MM.1S (cell line): ENCODE measurements at regions not wholly inside any gene's neighbourhood (a gene's known extent, or its start where the extent isn't known, plus 50 kb on each side); places are given as distances from the start of the nearest gene placed in this dataset.

Source experiments
- DNase-seq: peaks from one replicate; pipeline ENCODE4 v3.0.0-alpha.2; 2015
- H2AFZ ChIP-seq: fragments of 300-600 bp; sonication (generic); 2 replicates; pipeline ENCODE4 v1.6.0; 2016; ENCODE audit warnings: antibody characterized with exemption, low read length
- H3F3A ChIP-seq: fragments of 300-600 bp; sonication (generic); 2 replicates; pipeline ENCODE4 v1.6.1; 2016; ENCODE audit warnings: mild to moderate bottlenecking, antibody characterized with exemption, low read length, moderate library complexity, mixed read lengths; ENCODE audit not compliant: insufficient read depth
- H3K27ac ChIP-seq: fragments of 300-600 bp; sonication (generic); 2 replicates; pipeline ENCODE4 v1.5.1; 2016; ENCODE audit warnings: mild to moderate bottlenecking, low read length
- H3K27me3 ChIP-seq: fragments of 300-600 bp; sonication (generic); replicated peaks from 2 replicates; pipeline ENCODE4 v1.6.0; 2016; ENCODE audit warnings: low read length; ENCODE audit not compliant: insufficient read depth
- H3K36me3 ChIP-seq: fragments of 300-600 bp; sonication (generic); replicated peaks from 2 replicates; pipeline ENCODE4 v1.6.1; 2016; ENCODE audit warnings: mild to moderate bottlenecking, low read length, mixed read lengths; ENCODE audit not compliant: insufficient read depth
- H3K4me1 ChIP-seq: fragments of 300-600 bp; sonication (generic); 2 replicates; pipeline ENCODE4 v1.6.1; 2016; ENCODE audit warnings: low read length, mixed read lengths
- H3K4me2 ChIP-seq: fragments of 300-600 bp; sonication (generic); 2 replicates; pipeline ENCODE4 v1.6.0; 2016; ENCODE audit warnings: low read depth, low read length
- H3K4me3 ChIP-seq: fragments of 300-600 bp; sonication (generic); 2 replicates; pipeline ENCODE4 v1.5.1; 2016; ENCODE audit warnings: low read length, mixed read lengths
- H3K79me2 ChIP-seq: fragments of 300-600 bp; sonication (generic); 2 replicates; pipeline ENCODE4 v1.6.1; 2016; ENCODE audit warnings: mixed run types, low read length, mixed read lengths
- H3K9ac ChIP-seq: fragments of 300-600 bp; sonication (generic); 2 replicates; pipeline ENCODE4 v1.6.1; 2016; ENCODE audit warnings: low read length, mixed read lengths
- H3K9me2 ChIP-seq: fragments of 300-600 bp; sonication (generic); replicated peaks from 2 replicates; pipeline ENCODE4 v1.6.1; 2016; ENCODE audit warnings: mild to moderate bottlenecking, low read length, mixed read lengths; ENCODE audit not compliant: insufficient read depth
- H3K9me3 ChIP-seq: fragments of 300-600 bp; sonication (generic); replicated peaks from 2 replicates; pipeline ENCODE4 v1.6.1; 2016; ENCODE audit warnings: mild to moderate bottlenecking, low read length, mixed read lengths; ENCODE audit not compliant: insufficient read depth
- H4K20me1 ChIP-seq: fragments of 300-600 bp; sonication (generic); 2 replicates; pipeline ENCODE4 v1.6.1; 2016; ENCODE audit warnings: mild to moderate bottlenecking, low read length, moderate library complexity, mixed read lengths; ENCODE audit not compliant: insufficient read depth
- CTCF ChIP-seq: fragments of 300-600 bp; sonication (generic); IDR thresholded peaks from 2 replicates; pipeline ENCODE4 v1.5.1; 2016; ENCODE audit warnings: antibody characterized with exemption, low read length, mixed read lengths
- EZH2 ChIP-seq: fragments of 300-600 bp; sonication (generic); optimal IDR thresholded peaks from 2 replicates; pipeline ENCODE3; 2017; ENCODE audit warnings: low read depth, mild to moderate bottlenecking, antibody characterized with exemption, low read length, mixed read lengths
- EZH2phosphoT487 ChIP-seq: fragments of 300-600 bp; sonication (generic); IDR thresholded peaks from 2 replicates; pipeline ENCODE4 v1.6.1; 2018; ENCODE audit warnings: antibody characterized with exemption, low read length

- Histone ChIP-seq H3K27me3 (no peaks in the 10 kb centered on the region), H2AFZ (no peak overlapping the region), H3K4me3 (no peak overlapping the region), H3K36me3 (no peaks in the 10 kb centered on the region), H3F3A (no peaks in the 10 kb centered on the region), H3K9ac (no peak overlapping the region), H3K9me3 (no peaks in the 10 kb centered on the region), H3K79me2 (no peaks in the 10 kb centered on the region), H3K27ac (no peak overlapping the region), H3K9me2 (no peaks in the 10 kb centered on the region), H4K20me1 (no peaks in the 10 kb centered on the region), H3K4me2 (no peak overlapping the region), H3K4me1 (no peaks in the 10 kb centered on the region)
- no peak for DNase-seq
- TF ChIP-seq EZH2 (no peak), CTCF (no peak), EZH2phosphoT487 (no peak)
These were observed 334.6 kb downstream of the GABRB3 start for GRCh38 chr15:26438316-26438715.

DNA sequence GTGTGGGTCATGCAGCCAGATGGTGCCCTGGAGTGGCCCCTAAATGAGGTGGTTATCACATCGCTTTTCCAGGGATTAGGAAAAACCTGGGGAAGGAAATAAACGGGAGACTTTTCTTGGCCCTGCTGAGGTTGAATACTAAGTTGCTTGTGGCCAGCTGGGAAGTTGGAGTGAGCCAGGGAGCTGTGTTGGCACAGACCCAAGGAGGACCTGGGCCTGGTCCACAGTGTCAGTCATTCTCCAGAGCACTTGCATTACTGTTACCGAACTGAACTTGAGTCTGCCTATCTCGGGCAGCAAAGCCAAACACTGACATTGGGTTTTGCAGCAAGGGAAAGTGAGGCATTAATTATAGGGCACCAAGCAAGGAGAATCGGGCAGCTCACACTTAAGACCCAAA, 339.0 kb downstream of the GABRB3 start:
- H3K27me3 ChIP-seq, result no peaks in the 10 kb centered on the region
- H3K4me1 ChIP-seq, result no peaks in the 10 kb centered on the region
- H3K36me3 ChIP-seq, result no peaks in the 10 kb centered on the region
- H3K4me3 ChIP-seq, result no peak overlapping the region
- H2AFZ ChIP-seq, result no peak overlapping the region
- no peak overlapping the region for H3K9ac ChIP-seq
- DNase-seq, result no peak
- H3K79me2 ChIP-seq, result no peaks in the 10 kb centered on the region
- no peak overlapping the region for H3K27ac ChIP-seq
- H3K9me3 ChIP-seq, result no peaks in the 10 kb centered on the region
- H3K9me2 ChIP-seq, result no peaks in the 10 kb centered on the region
- H3F3A ChIP-seq, result no peaks in the 10 kb centered on the region
- no peaks in the 10 kb centered on the region for H4K20me1 ChIP-seq
- no peak overlapping the region for H3K4me2 ChIP-seq
- TF ChIP-seq CTCF (no peak), EZH2phosphoT487 (no peak), EZH2 (no peak)

DNA sequence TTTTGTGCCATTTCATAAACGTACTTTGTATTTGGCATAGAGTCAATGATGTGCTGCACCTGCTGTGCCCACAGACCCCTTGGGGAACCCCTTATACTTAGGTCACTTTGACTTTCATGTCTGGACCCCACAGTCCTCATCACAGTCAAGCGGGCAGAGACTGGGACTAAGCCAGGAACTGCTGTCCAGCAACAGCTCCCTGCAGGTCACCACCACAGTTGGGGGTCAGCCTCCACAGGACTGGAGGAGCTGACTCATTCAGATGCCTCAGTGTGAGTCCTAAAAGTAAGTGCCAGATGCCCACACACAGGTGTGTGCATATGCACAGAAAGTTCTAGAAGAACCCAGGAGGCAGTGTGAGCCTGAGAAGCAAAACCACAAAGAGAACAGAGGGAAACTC, 339.8 kb downstream of the GABRB3 start:
- Histone ChIP-seq H3K9me2 (no peaks in the 10 kb centered on the region), H2AFZ (no peak overlapping the region), H3K4me3 (no peak overlapping the region), H3K36me3 (no peaks in the 10 kb centered on the region), H3K79me2 (no peaks in the 10 kb centered on the region), H3K9me3 (no peaks in the 10 kb centered on the region), H3K9ac (no peak overlapping the region), H3K27me3 (no peaks in the 10 kb centered on the region), H3K4me2 (no peak overlapping the region), H3F3A (no peaks in the 10 kb centered on the region), H3K27ac (no peak overlapping the region), H4K20me1 (no peaks in the 10 kb centered on the region), H3K4me1 (no peaks in the 10 kb centered on the region)
- no peak for TF ChIP-seq CTCF
- TF ChIP-seq EZH2phosphoT487, result no peak
- no peak for TF ChIP-seq EZH2
- DNase-seq, result no peak
